Inflammatory macrophage treated with lipopolysaccharide for 4 hours (primary cell): ENCODE measurements at regions not wholly inside any gene's neighbourhood (a gene's known extent, or its start where the extent isn't known, plus 50 kb on each side); places are given as distances from the start of the nearest gene placed in this dataset.

Experiments
- DNase-seq: peaks from one replicate; pipeline ENCODE4 v3.0.0-alpha.2; 2020

DNA sequence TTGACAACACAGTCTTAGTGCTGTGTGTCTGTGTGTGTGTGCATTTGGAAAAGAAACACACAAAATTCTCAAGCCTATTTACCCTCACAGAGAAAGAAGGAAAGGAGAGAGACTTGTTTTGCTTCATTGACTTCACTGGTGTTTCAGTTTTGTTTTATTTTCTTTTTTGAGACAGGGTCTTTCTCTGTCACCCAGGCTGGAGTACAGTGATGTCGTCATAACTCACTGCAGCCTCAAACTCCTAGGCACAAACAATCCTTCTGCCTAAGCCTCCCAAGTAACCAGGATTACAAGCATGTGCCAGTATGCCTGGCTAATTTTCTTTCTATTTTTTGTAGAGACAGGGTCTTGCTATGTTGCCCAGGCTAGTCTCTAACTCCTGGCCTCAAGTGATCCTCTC, 636.9 kb downstream of the TAFA4 start:
- DNase-seq, result no peak

DNA sequence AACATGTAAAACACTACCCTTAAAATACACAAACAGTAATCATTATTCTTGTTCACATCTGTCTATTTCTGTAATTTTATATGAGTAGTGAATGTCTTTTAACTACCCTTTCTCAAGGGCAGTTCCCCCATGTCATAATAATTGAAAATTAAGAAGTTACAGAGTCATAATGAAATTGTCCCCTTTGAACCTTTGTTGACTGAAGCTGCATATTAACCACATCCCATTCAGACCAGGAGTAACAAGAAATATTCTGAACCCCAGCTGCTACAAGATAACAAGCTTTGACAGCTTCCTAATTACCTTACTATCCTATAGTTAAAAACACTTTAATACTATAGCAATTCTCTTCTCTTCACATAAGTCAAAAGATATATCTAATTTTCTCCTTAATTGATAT, 635.9 kb upstream of the SUCLG2 start:
- DNase-seq, result no peak

- DNase-seq, result no peak
Measured at GRCh38 chr3:68288085-68288484, 633.7 kb upstream of the SUCLG2 start.

GRCh38 chr3:68287101-68287500, 632.7 kb upstream of the SUCLG2 start:
- DNase-seq, result no peak

DNA sequence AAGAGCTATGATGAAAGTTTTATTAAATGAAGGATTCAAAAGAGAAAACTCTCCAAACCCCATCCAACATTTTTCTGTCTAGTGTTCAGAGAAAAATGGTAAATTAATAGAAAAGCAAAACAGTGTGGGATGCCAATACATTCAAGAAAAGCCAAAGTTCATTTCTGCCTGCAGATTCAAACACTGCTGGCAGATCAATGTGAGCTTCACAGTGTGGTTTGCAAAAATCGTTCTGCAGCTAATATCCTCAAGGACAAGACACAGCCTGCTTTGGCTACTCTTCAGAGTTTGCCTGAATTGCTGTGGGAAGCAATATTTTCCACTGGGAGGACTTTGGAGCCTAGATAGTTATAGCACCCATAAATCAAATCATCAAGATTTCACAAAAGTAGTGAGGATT, 619.9 kb upstream of the SUCLG2 start:
- no peak for DNase-seq

DNA sequence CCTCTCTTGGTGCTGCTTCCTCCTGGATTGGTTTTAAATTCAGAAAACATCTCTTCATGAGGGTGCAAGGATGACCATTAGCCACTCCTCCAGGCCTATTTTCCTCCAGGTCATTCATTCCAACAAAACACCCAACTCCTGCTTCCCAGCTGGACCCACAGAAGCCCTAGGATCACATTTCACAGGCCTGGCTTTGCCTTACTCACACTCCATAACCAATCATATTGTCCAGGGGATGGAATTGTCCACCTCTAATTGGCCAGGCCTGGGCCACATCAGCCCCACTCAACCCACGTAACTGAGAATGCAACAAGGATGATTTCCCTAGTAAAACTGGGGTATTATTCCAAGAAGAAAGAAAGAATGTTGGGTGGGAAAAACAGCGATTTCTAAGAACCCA, 616.7 kb upstream of the SUCLG2 start:
- DNase-seq, result no peak

DNA sequence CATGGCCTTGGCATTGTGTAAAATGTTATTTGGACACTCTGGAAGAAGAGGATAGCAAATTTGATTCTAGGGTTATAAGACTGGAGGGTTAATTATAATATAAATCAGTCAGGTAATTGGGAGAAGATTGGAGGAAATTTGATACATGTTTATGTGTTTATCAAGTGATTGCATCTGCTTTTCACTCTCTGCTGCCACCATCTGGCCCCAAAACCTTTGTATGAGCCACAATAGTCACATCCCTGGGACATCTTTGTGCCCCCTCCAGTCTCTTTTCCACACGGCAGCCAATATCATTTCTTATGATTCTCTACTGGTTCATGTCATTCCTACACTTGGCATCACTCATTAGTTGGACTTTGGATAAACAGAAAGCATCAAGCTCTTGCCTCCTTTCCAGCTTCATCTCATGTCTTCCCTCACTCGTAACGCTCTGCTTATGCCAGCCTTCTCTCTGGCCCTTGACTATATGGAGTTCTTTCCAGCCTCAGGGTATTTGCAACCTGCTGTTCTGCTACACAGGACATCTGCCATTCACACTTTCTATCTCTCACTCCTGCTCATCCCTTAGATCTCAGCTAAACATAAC, 602.3 kb upstream of the SUCLG2 start:
- no peak for DNase-seq

DNA sequence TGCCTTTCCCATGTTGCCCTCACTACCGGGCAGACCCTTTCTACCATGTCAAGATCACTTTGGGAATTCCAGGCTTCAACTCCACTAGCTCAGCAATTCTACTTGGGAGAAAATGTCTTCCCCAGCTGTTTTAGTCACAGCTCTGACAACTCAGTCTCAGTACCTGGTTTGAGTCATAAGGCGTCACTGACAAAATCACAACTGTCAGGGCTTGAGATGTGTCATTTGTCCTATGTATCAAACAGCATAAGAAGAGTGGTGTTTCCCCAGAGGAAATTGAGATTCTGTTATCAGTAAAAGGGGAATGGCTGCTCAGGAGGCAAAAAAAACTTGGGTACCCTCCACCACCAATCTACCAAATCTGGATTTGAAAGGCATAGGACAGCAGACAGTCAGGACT, 594.9 kb upstream of the SUCLG2 start:
- no peak for DNase-seq

DNA sequence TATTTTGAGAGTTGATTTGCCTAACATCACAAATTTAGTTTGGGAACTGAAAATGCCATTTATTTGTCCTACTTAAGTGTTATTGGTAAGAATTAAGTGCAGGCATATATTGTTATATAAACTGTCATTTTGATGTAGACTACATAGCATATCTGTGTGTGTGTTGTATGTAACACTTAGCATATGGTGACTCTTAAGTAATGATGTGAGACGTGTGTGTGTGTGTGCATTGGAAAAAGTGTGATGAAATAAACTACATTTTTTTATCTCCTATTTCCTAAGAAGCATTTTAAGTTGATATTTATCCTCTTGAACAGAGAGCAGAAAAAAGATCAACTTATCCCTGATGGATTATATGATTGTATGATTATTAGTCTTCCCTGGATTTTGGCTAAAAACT, 588.2 kb upstream of the SUCLG2 start:
- no peak for DNase-seq

DNA sequence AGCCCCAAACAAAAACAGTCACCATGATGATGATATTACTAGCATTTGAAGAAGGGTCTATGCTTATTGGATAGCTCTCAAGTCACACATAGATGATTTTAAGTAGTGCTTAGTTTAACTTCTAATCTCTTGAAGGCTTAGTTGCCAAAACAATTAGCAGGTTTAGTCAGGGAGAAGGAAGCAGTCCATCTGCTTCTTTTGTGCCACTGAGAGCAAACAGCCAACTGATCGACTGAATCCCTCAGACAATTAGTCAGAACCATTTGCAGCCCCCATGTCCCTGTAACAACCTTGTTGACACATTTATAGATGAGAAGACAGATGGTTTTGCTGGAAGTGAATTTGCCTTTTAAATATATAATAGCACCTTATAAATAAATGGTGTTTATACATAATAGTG, 585.1 kb upstream of the SUCLG2 start:
- no peak for DNase-seq

DNA sequence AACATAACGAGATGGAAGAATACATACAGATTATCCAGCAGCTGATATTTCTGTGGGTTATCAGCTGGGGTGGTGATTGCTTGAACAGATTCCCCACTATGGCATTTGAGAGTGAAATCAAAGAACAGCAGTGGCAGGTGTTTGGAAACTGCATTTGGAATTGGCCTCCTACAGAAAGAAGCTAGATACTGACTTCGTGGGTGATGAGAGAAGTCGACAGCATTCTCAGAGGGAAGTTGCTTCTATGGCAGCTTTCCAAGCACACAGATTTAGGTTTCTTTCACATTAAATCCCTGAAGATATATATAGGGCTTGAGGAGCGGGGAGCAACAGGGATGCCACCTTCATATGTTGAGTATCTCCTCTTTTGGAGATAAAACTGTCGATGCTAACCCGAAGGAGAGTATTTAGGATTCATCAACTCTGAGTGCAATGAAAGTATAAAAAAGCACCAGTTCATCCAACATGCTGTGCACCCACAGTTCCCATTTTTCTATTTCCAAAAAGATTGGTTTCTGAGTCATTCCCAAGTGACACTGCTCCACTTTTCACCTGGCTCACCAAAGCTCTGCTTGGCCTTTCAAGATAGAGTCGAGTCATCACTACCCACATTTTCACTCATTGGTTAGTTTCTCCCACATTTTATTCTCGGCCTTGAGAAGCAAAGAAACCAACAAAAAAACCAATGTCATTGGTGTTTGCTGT, 579.8 kb upstream of the SUCLG2 start:
- no peak for DNase-seq

DNA sequence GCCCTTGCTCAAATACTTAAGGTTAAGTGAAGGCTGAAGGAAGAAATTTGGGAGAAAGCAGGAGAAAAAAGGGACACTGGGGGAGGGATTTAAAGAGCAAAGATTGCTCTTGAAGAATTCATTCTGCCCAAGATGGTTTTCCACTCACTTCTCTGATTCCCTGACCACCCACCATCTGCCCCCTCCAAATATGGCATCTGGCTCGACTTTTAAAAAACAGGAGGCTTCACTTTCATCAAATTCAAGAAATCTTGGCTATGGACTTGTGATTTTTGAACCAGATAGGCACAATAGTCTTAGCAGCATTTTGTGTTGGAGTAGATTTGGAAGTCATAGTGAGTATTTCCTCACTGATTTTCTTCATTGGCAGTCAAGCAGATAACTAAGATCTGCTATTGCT, 574.4 kb upstream of the SUCLG2 start:
- no peak for DNase-seq

GRCh38 chr3:68220832-68221231, 566.4 kb upstream of the SUCLG2 start:
- no peak for DNase-seq

DNA sequence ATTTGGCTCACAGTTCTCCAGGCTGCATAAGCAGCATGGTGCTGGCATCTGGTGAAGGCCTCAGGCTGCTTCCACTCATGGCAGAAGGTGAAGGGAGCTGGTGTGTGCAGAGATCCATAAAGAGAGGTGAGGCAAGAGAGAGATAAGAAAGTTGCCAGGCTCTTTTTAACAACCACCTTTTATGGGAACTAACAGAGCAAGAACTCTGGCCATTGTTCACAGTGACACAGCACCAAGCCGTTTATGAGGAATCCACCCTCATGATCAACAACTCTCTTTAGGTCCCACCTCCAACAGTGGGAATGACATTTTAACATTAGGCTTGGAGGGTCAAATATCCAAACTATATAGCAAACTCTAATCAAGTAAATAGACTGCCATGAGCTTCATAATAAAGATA, 557.2 kb upstream of the SUCLG2 start:
- no peak for DNase-seq

DNA sequence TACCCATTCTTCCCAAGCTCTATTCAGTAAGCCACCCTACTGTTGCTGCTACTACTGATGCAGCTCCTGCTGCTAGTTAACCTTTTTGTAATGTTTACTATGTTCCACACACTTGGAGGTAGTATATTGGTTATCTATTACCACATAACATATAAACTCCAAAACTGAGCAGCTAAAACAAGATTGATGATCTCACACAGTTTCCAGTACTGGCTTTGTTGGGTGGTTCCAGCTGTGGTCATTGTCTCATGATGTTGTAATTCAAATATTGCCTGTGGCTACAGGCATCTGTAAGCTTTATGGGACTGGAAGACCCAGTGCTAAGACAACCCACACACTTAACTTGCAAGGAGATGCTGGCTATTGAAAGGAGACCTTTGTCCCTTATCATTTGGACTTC, 556.2 kb upstream of the SUCLG2 start:
- no peak for DNase-seq

GRCh38 chr3:68207327-68207726, 552.9 kb upstream of the SUCLG2 start:
- DNase-seq, result no peak

DNA sequence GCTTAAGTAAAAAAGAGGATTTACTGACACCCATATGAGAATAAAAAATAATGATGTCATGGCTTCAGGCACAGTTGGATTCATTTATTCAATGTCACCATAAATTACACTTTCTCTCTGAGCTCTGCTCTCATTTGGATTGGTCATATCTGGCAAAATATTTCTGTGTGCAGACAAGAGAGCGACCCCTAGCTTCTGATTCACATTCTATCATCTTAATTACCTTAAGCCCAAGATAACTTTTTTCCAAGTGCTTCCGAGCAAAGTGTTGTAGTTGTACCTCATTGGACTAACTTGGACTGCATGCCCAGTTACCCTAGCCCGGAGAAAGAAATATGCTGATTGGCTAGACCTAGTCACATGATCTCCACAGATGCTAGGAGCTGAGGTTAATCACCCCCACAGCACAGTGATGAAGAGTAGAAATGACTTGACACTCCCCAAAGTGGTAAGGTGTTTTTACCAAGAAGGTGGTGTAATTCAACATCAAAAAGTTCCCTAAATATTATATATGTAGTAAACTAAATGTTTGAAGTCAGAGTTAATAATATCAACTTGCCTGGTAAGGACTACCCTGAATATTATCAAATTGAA, 552.2 kb upstream of the SUCLG2 start:
- DNase-seq, result no peak

DNA sequence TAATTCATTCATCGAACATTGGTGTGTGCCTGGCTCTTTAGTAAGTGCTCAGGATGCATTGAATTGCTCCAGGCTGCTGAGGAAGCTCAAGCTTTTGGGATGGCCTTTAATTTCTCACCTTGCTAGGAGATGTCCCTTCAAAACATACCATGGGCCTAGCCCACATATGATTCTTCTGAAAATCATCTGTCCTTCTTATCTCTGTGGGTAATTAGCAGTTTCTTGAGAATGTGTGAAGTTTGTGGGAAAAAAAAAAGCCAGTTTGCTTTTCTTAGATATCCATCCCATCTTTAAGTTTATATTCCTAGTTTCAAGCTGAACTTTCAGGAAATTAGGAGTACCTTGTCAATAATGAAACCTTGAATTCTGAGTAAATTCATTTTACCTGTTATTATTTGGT, 532.3 kb upstream of the SUCLG2 start:
- no peak for DNase-seq

GRCh38 chr3:68176600-68176999, 522.2 kb upstream of the SUCLG2 start:
- no peak for DNase-seq

- no peak for DNase-seq
Measured at GRCh38 chr3:68173012-68173634, 518.7 kb upstream of the SUCLG2 start.

DNA sequence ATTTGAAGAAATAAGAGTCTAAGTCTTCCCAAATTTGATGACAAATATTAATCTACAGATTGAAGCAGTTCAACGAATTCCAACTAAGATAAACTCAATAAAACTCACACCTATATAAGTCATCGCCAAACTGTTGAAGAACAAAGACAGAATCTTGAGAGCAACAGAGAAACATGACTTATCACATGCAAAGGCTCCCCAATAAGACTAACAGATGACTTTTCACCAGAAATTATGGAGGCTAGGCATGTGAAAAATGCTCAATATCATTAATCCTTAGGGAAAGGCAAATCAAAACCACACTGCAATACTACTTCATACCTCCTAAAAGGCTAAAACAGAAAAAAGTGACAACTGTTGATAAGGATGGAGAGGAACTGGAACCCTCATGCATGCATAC, 517.6 kb upstream of the SUCLG2 start:
- no peak for DNase-seq

DNA sequence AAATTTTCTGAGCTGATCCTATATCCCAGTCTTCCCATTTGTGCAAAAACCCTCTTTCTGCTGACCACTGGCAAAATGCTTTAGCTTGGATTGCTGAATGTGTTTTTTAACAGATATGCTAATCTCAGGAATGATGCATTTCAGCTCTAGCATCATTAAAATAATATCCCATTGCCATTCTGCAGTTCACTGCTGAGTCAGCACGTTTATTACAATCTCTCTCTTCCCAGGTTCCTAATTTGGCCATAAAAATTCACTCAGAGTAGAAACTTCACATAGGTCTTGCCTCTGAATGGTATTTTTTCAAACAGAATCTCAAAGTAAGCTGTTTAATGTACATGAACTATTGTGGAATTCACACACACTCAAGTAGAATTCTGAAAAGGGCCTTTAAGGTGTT, 509.6 kb upstream of the SUCLG2 start:
- DNase-seq, result no peak

DNA sequence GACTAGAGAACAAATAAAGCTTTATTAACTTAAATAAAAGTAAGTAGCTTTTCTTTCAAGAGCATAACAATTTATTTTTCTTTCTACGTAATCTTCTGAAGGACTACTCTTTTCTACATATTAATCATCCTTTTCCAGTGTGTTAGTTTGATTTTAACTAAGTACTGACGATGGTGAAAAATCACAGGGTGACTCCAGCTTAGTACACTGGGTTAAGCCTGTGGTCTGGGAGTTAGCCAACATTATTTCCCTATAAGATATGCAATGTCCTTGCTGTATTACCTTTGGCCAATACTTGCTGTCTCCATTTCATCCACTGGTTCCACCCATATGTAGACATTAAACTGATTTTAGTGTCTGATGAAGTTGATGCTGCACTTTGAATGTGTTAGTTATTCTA, 508.6 kb upstream of the SUCLG2 start:
- no peak for DNase-seq

DNA sequence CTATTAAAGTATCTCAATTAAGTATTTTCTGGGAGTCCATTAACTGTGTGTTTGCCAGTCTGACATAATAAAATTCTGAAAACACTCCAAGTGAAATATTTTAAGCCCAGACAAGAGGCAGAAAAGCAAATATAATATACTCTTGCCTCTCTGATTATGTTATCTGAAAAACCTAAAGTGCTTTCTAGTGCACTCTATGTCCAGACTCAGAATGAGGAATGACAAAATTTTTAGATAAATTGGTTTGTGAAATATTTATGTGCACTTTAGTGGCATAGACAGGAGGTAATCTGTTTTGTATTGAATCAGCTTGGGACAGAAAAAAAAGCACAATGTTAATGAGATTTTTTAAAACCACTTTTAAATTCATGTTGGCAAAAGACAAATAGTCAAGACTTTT, 508.2 kb upstream of the SUCLG2 start:
- DNase-seq, result no peak
